Fibroblast of mammary gland (primary cell): ENCODE measurements at regions not wholly inside any gene's neighbourhood (a gene's known extent, or its start where the extent isn't known, plus 50 kb on each side); places are given as distances from the start of the nearest gene placed in this dataset.

Experiments
- DNase-seq: peaks from one replicate; pipeline ENCODE4 v3.0.0-alpha.2; 2010; ENCODE audit warnings: low read depth
- H3K4me3 ChIP-seq: 2 replicates; pipeline ENCODE4 v1.5.1; 2011; ENCODE audit warnings: low read depth, mild to moderate bottlenecking, low read length, moderate library complexity; ENCODE audit not compliant: control insufficient read depth
- TF ChIP-seq, protein P1 (sequence below): conservative IDR thresholded peaks from 2 replicates; pipeline ENCODE4 v1.5.1; 2011; ENCODE audit warnings: low read depth, low read length, inconsistent platforms; ENCODE audit not compliant: control insufficient read depth, insufficient read depth

DNA sequence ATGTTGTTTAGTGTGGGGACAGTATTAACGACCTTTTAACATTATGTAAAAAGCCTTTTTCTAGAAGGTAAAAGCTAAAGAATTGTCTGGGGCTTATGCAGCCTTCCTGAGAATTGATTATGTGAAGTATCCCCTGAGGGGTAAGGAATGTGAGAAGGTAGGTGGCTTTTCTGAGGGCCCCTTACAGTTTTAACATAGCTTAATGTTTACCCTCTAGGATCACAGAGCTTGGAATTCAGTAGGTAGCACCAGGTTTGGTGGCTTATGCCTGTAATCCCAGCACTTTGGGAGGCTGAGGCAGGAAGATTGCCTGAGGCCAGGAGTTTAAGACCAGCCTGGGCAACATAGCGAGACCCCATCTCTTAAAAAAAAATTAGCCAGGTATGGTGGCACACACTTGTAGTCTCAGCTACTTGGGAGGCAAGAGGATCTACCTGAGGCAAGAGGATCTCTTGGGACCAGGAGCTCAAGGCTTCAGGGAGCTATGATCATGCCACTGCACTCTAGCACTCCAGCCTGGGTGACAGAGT lies 101.3 kb downstream of the OLFM4 start:
- no peak overlapping the region for H3K4me3 ChIP-seq
- no peak for DNase-seq
- TF ChIP-seq, protein P1, sequence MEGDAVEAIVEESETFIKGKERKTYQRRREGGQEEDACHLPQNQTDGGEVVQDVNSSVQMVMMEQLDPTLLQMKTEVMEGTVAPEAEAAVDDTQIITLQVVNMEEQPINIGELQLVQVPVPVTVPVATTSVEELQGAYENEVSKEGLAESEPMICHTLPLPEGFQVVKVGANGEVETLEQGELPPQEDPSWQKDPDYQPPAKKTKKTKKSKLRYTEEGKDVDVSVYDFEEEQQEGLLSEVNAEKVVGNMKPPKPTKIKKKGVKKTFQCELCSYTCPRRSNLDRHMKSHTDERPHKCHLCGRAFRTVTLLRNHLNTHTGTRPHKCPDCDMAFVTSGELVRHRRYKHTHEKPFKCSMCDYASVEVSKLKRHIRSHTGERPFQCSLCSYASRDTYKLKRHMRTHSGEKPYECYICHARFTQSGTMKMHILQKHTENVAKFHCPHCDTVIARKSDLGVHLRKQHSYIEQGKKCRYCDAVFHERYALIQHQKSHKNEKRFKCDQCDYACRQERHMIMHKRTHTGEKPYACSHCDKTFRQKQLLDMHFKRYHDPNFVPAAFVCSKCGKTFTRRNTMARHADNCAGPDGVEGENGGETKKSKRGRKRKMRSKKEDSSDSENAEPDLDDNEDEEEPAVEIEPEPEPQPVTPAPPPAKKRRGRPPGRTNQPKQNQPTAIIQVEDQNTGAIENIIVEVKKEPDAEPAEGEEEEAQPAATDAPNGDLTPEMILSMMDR = no peak

DNA sequence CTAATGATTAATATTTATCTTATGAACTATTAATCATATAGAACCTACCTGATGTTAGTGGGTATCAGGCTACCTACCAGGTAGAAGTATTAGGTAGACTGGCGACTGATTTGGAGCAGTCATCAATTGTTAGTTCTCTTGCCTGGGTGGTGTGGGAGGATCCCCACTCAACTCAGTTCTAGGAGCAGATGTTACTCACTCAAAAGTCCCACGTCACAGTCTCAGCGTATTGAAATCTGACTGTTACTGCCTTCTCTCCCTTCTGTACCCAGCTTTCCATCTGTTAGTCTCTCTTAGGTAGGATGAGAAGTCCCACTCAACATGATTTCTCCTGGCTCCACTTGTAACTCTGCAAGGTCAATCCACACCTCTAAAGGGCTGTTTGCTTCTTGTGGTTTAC lies 102.7 kb downstream of the OLFM4 start:
- no peak for DNase-seq
- no peak overlapping the region for H3K4me3 ChIP-seq
- TF ChIP-seq, protein P1 = no peak

DNA sequence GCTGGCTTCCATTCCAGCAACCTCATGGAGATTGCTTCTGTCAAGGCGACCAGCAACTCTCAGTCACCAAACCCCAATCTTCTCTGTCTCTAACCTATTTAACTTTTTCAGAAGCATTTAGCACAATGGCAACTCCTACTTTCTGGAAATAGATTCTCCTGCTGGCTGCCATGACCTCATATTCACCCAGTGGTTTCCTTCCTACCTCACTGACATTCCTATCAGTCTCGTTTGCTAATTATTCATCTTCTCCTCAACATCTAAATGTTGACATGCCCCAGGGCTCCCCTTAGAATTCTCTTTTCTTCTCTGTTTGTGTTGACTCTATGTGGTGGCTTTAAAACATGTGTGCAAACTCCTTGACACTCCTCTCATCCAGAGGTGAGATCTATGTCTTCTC lies 106.7 kb downstream of the OLFM4 start:
- DNase-seq = no peak
- TF ChIP-seq, protein P1 = no peak
- H3K4me3 ChIP-seq = no peak overlapping the region

DNA sequence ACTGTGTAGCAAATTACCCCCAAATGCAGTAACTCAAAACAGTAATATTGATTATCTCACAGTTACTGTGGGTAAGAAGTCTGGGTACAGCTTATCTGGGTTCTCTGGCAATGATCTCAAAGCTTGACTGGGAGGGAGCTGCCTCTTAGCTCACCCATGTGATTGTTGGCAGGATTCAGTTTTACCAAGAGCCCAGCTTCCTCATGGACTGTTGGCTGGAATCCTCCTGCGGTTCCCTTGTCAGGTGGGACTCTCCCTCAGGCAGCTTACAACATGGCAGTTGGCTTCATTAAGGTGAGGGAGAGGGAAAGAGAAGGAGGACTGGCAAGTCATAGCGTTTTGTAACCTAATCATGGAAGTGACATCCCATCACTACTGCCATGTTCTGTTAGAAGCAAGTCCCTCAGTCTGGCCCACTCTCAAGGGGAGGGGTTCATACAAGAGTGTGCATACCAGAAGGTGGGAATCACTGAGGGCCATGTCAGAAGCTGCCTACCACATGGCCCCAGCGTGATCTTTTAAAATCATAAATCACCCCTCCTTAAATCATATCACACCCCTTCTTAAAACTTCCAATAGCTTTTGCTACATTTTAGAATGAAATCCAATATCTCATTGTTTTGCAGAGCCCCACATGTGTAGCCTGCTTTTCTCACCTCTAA lies 108.1 kb downstream of the OLFM4 start:
- no peak for DNase-seq

DNA sequence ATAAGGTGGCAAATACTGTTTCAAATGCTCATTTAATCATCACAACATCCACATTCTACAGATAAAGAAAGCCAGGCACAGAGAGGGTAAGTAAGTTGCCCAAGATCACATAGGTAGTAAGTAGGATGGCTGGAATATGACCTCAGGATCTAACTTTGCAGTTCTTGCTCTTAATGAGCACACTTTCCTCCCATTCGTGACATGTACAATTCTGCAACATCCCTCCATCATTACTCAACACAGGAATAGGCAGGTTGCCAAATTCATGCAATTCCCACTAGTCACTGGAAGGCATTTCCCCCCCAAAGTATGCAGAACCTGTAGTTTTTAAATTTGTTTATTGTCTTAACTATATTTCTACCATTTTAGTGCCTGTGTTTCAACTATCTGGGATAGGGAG lies 109.2 kb downstream of the OLFM4 start:
- no peak overlapping the region for H3K4me3 ChIP-seq
- DNase-seq = peak; percentile 90
- TF ChIP-seq, protein P1 = no peak

More for the DNA sequence above, 108.1 kb downstream of the OLFM4 start:
- H3K4me3 ChIP-seq = no peak overlapping the region
- TF ChIP-seq, protein P1 = no peak

DNA sequence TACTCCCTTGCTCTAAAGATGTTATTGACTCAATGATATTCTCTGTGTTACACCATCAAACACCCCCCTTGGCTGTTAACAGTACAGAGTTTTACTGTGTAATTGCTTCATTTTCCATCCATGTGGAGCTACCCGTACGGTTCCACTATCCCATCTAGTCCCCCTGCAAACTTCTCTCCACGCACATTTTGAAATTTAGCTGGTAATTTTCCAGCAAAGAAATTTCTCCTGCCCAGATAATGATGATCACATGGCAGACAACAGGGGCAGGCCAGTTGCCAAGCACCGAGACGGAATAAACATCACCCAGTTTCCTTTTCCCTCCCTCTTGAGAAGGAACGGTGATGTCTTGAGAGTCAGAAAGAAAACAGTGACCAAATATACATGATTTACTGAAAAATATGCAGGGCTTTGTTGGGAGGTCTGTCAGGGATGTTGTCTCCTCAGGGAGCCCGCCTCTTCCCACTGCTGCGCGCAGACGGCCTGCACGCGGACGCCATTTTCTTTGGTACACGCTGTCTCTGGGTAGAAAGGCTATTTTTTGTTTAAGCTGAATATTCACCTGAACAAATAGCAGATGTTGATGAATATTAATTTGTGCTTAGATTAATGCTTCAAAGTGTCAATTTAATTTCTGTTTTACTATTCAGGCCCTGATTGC lies 109.9 kb downstream of the OLFM4 start:
- TF ChIP-seq, protein P1 = no peak

More for the DNA sequence above, 109.9 kb downstream of the OLFM4 start:
- peak overlapping the region; percentile 6 for H3K4me3 ChIP-seq
- peak; percentile 47 for DNase-seq
